ENCODE measurements at regions not wholly inside any gene's neighbourhood (a gene's known extent, or its start where the extent isn't known, plus 50 kb on each side); places are given as distances from the start of the nearest gene placed in this dataset.

- Histone ChIP-seq H3K4me3 (ENCODE audit: low read length) (no peak overlapping the region), H3K27me3 (ENCODE audit: control insufficient read depth, insufficient read depth, low read length) (no peaks in the 10 kb centered on the region), H3K36me3 (ENCODE audit: insufficient read depth, low read length) (no peaks in the 10 kb centered on the region), H3K9me3 (replicated peaks; ENCODE audit: low read length) (no peaks in the 10 kb centered on the region), H3K9ac (ENCODE audit: low read depth, low read length) (no peak overlapping the region), H3K4me1 (ENCODE audit: control insufficient read depth, insufficient read depth, low read length) (no peaks in the 10 kb centered on the region), H3K4me2 (ENCODE audit: low read length) (no peak overlapping the region)
Measured at GRCh38 chr4:45778514-45778913, 345.3 kb downstream of the GABRG1 start.

GRCh38 chr4:45776146-45776545 lies 347.7 kb downstream of the GABRG1 start:
- Histone ChIP-seq H3K4me3 (ENCODE audit: low read length) (no peak overlapping the region), H3K9me3 (replicated peaks; ENCODE audit: low read length) (no peaks in the 10 kb centered on the region), H3K36me3 (ENCODE audit: insufficient read depth, low read length) (no peaks in the 10 kb centered on the region), H3K4me2 (ENCODE audit: low read length) (no peak overlapping the region), H3K4me1 (ENCODE audit: control insufficient read depth, insufficient read depth, low read length) (no peaks in the 10 kb centered on the region), H3K9ac (ENCODE audit: low read depth, low read length) (no peak overlapping the region), H3K27me3 (ENCODE audit: control insufficient read depth, insufficient read depth, low read length) (no peaks in the 10 kb centered on the region)

GRCh38 chr4:45770958-45771357 lies 352.9 kb downstream of the GABRG1 start:
- Histone ChIP-seq H3K4me2 (ENCODE audit: low read length) (no peak overlapping the region), H3K9me3 (replicated peaks; ENCODE audit: low read length) (no peaks in the 10 kb centered on the region), H3K9ac (ENCODE audit: low read depth, low read length) (no peak overlapping the region), H3K27me3 (ENCODE audit: control insufficient read depth, insufficient read depth, low read length) (no peaks in the 10 kb centered on the region), H3K4me3 (ENCODE audit: low read length) (no peak overlapping the region), H3K4me1 (ENCODE audit: control insufficient read depth, insufficient read depth, low read length) (no peaks in the 10 kb centered on the region), H3K36me3 (ENCODE audit: insufficient read depth, low read length) (no peaks in the 10 kb centered on the region)

- H3K27me3 ChIP-seq (ENCODE audit: control insufficient read depth, insufficient read depth, low read length), result no peaks in the 10 kb centered on the region
- H3K4me2 ChIP-seq (ENCODE audit: low read length), result no peak overlapping the region
- H3K36me3 ChIP-seq (ENCODE audit: insufficient read depth, low read length), result no peaks in the 10 kb centered on the region
- no peaks in the 10 kb centered on the region for H3K4me1 ChIP-seq (ENCODE audit: control insufficient read depth, insufficient read depth, low read length)
- no peaks in the 10 kb centered on the region for H3K9me3 ChIP-seq (replicated peaks; ENCODE audit: low read length)
- no peak overlapping the region for H3K4me3 ChIP-seq (ENCODE audit: low read length)
- no peak overlapping the region for H3K9ac ChIP-seq (ENCODE audit: low read depth, low read length)
Measured at GRCh38 chr4:45765521-45765920, 358.3 kb downstream of the GABRG1 start.

- Histone ChIP-seq H3K9ac (ENCODE audit: low read depth, low read length) (no peak overlapping the region), H3K9me3 (replicated peaks; ENCODE audit: low read length) (no peaks in the 10 kb centered on the region), H3K36me3 (ENCODE audit: insufficient read depth, low read length) (no peaks in the 10 kb centered on the region), H3K4me2 (ENCODE audit: low read length) (no peak overlapping the region), H3K4me1 (ENCODE audit: control insufficient read depth, insufficient read depth, low read length) (no peaks in the 10 kb centered on the region), H3K4me3 (ENCODE audit: low read length) (no peak overlapping the region), H3K27me3 (ENCODE audit: control insufficient read depth, insufficient read depth, low read length) (no peaks in the 10 kb centered on the region)
Measured at GRCh38 chr4:45751877-45752530, 371.9 kb downstream of the GABRG1 start.

- H3K27me3 ChIP-seq (ENCODE audit: control insufficient read depth, insufficient read depth, low read length), result no peaks in the 10 kb centered on the region
- no peaks in the 10 kb centered on the region for H3K36me3 ChIP-seq (ENCODE audit: insufficient read depth, low read length)
- no peaks in the 10 kb centered on the region for H3K9me3 ChIP-seq (replicated peaks; ENCODE audit: low read length)
- H3K9ac ChIP-seq (ENCODE audit: low read depth, low read length), result no peak overlapping the region
- H3K4me3 ChIP-seq (ENCODE audit: low read length), result no peak overlapping the region
- no peak overlapping the region for H3K4me2 ChIP-seq (ENCODE audit: low read length)
- H3K4me1 ChIP-seq (ENCODE audit: control insufficient read depth, insufficient read depth, low read length), result no peaks in the 10 kb centered on the region
Measured at GRCh38 chr4:45750721-45751120, 373.1 kb downstream of the GABRG1 start.

GRCh38 chr4:45745741-45746140 lies 378.1 kb downstream of the GABRG1 start:
- no peaks in the 10 kb centered on the region for H3K4me1 ChIP-seq (ENCODE audit: control insufficient read depth, insufficient read depth, low read length)
- H3K4me3 ChIP-seq (ENCODE audit: low read length), result no peak overlapping the region

GRCh38 chr4:45741897-45742296 lies 382.0 kb downstream of the GABRG1 start:
- H3K4me1 ChIP-seq (ENCODE audit: control insufficient read depth, insufficient read depth, low read length), result no peaks in the 10 kb centered on the region
- no peak overlapping the region for H3K4me2 ChIP-seq (ENCODE audit: low read length)
- no peaks in the 10 kb centered on the region for H3K9me3 ChIP-seq (replicated peaks; ENCODE audit: low read length)
- H3K27me3 ChIP-seq (ENCODE audit: control insufficient read depth, insufficient read depth, low read length), result no peaks in the 10 kb centered on the region
- no peak overlapping the region for H3K9ac ChIP-seq (ENCODE audit: low read depth, low read length)
- H3K4me3 ChIP-seq (ENCODE audit: low read length), result no peak overlapping the region
- no peaks in the 10 kb centered on the region for H3K36me3 ChIP-seq (ENCODE audit: insufficient read depth, low read length)

More at GRCh38 chr4:45745741-45746140, 378.1 kb downstream of the GABRG1 start:
- Histone ChIP-seq H3K9me3 (replicated peaks; ENCODE audit: low read length) (no peaks in the 10 kb centered on the region), H3K9ac (ENCODE audit: low read depth, low read length) (no peak overlapping the region), H3K4me2 (ENCODE audit: low read length) (no peak overlapping the region), H3K27me3 (ENCODE audit: control insufficient read depth, insufficient read depth, low read length) (no peaks in the 10 kb centered on the region), H3K36me3 (ENCODE audit: insufficient read depth, low read length) (no peaks in the 10 kb centered on the region)

- H3K36me3 ChIP-seq (ENCODE audit: insufficient read depth, low read length), result no peaks in the 10 kb centered on the region
- H3K4me3 ChIP-seq (ENCODE audit: low read length), result no peak overlapping the region
- H3K4me1 ChIP-seq (ENCODE audit: control insufficient read depth, insufficient read depth, low read length), result no peaks in the 10 kb centered on the region
- no peaks in the 10 kb centered on the region for H3K9me3 ChIP-seq (replicated peaks; ENCODE audit: low read length)
- H3K4me2 ChIP-seq (ENCODE audit: low read length), result no peak overlapping the region
- no peak overlapping the region for H3K9ac ChIP-seq (ENCODE audit: low read depth, low read length)
- H3K27me3 ChIP-seq (ENCODE audit: control insufficient read depth, insufficient read depth, low read length), result no peaks in the 10 kb centered on the region
Measured at GRCh38 chr4:45732161-45732560, 391.7 kb downstream of the GABRG1 start.

GRCh38 chr4:45716093-45716492 lies 407.8 kb downstream of the GABRG1 start:
- Histone ChIP-seq H3K4me3 (ENCODE audit: low read length) (no peak overlapping the region), H3K36me3 (ENCODE audit: insufficient read depth, low read length) (no peaks in the 10 kb centered on the region), H3K27me3 (ENCODE audit: control insufficient read depth, insufficient read depth, low read length) (no peaks in the 10 kb centered on the region), H3K4me2 (ENCODE audit: low read length) (no peak overlapping the region), H3K9me3 (replicated peaks; ENCODE audit: low read length) (no peaks in the 10 kb centered on the region), H3K9ac (ENCODE audit: low read depth, low read length) (no peak overlapping the region), H3K4me1 (ENCODE audit: control insufficient read depth, insufficient read depth, low read length) (no peaks in the 10 kb centered on the region)

GRCh38 chr4:45713996-45714395 lies 409.9 kb downstream of the GABRG1 start:
- H3K4me3 ChIP-seq (ENCODE audit: low read length), result no peak overlapping the region
- no peak overlapping the region for H3K4me2 ChIP-seq (ENCODE audit: low read length)
- H3K9ac ChIP-seq (ENCODE audit: low read depth, low read length), result no peak overlapping the region
- H3K4me1 ChIP-seq (ENCODE audit: control insufficient read depth, insufficient read depth, low read length), result no peaks in the 10 kb centered on the region
- H3K9me3 ChIP-seq (replicated peaks; ENCODE audit: low read length), result no peaks in the 10 kb centered on the region
- H3K36me3 ChIP-seq (ENCODE audit: insufficient read depth, low read length), result no peaks in the 10 kb centered on the region
- H3K27me3 ChIP-seq (ENCODE audit: control insufficient read depth, insufficient read depth, low read length), result no peaks in the 10 kb centered on the region

- Histone ChIP-seq H3K4me2 (ENCODE audit: low read length) (no peak overlapping the region), H3K4me3 (ENCODE audit: low read length) (no peak overlapping the region), H3K9ac (ENCODE audit: low read depth, low read length) (no peak overlapping the region), H3K36me3 (ENCODE audit: insufficient read depth, low read length) (no peaks in the 10 kb centered on the region), H3K9me3 (replicated peaks; ENCODE audit: low read length) (no peaks in the 10 kb centered on the region), H3K4me1 (ENCODE audit: control insufficient read depth, insufficient read depth, low read length) (no peaks in the 10 kb centered on the region), H3K27me3 (ENCODE audit: control insufficient read depth, insufficient read depth, low read length) (no peaks in the 10 kb centered on the region)
Measured at GRCh38 chr4:45701621-45702020, 422.2 kb downstream of the GABRG1 start.

All from skeletal muscle satellite cell (primary cell).